Fibroblast of the aortic adventitia (primary cell): ENCODE measurements at regions not wholly inside any gene's neighbourhood (a gene's known extent, or its start where the extent isn't known, plus 50 kb on each side); places are given as distances from the start of the nearest gene placed in this dataset.

Source experiments
- DNase-seq: peaks from one replicate; pipeline ENCODE4 v3.0.0-alpha.2; 2010; ENCODE audit warnings: low read depth
- H3K4me3 ChIP-seq: 2 replicates; pipeline ENCODE4 v1.5.1; 2011; ENCODE audit warnings: low read depth, mild to moderate bottlenecking, control low read depth, low read length, moderate library complexity
- CTCF ChIP-seq: IDR thresholded peaks from 2 replicates; pipeline ENCODE4 v1.5.1; 2011; ENCODE audit warnings: mild to moderate bottlenecking, low read length, control low read depth, inconsistent platforms; ENCODE audit not compliant: insufficient read depth

GRCh38 chr2:212683346-212684097, 144.9 kb upstream of the ERBB4 start:
- TF ChIP-seq CTCF, result no peak
- peak; percentile 15 for DNase-seq

GRCh38 chr2:212682937-212683336, 144.3 kb upstream of the ERBB4 start:
- TF ChIP-seq CTCF, result no peak
- DNase-seq, result no peak
- H3K4me3 ChIP-seq, result no peak overlapping the region

More at GRCh38 chr2:212683346-212684097, 144.9 kb upstream of the ERBB4 start:
- H3K4me3 ChIP-seq, result no peak overlapping the region

GRCh38 chr2:212677466-212677865, 138.9 kb upstream of the ERBB4 start:
- TF ChIP-seq CTCF, result no peak
- no peak overlapping the region for H3K4me3 ChIP-seq
- no peak for DNase-seq

- DNase-seq, result no peak
- no peak overlapping the region for H3K4me3 ChIP-seq
- TF ChIP-seq CTCF, result no peak
Measured at GRCh38 chr2:212672186-212672585, 133.6 kb upstream of the ERBB4 start.

GRCh38 chr2:212669761-212670160, 131.2 kb upstream of the ERBB4 start:
- no peak for DNase-seq
- no peak for TF ChIP-seq CTCF
- H3K4me3 ChIP-seq, result no peak overlapping the region

- no peak overlapping the region for H3K4me3 ChIP-seq
- DNase-seq, result no peak
- TF ChIP-seq CTCF, result no peak
Measured at GRCh38 chr2:212667751-212668316, 129.2 kb upstream of the ERBB4 start.
